SK-N-SH treated with all-trans-retinoic acid at 6 μM for 48 hours (cell line): ENCODE measurements at regions not wholly inside any gene's neighbourhood (a gene's known extent, or its start where the extent isn't known, plus 50 kb on each side); places are given as distances from the start of the nearest gene placed in this dataset.

ENCODE experiments used
- ATAC-seq: fragments of 200-7000 bp; cut with Tn5 transposase; 3 replicates; pipeline ENCODE4 v1.9.1; 2020; ENCODE audit warnings: mild to moderate bottlenecking, moderate library complexity
- ARNTL ChIP-seq: fragments of 450-650 bp; formaldehyde crosslinking; IDR thresholded peaks from 2 replicates; pipeline ENCODE4 v1.5.0; 2020; ENCODE audit warnings: low read depth, mild to moderate bottlenecking, moderate library complexity, borderline replicate concordance
- BACH2 ChIP-seq: fragments of 250-450 bp; sonication (Bioruptor Pico); IDR thresholded peaks from 2 replicates; pipeline ENCODE4 v1.9.0; 2021; ENCODE audit warnings: mild to moderate bottlenecking, borderline replicate concordance
- CREB5 ChIP-seq: fragments of 250-450 bp; sonication (Bioruptor Pico); IDR thresholded peaks from 2 replicates; pipeline ENCODE4 v1.5.1; 2020; ENCODE audit warnings: low read depth, mild to moderate bottlenecking, moderate library complexity
- CSDC2 ChIP-seq: fragments of 250-450 bp; sonication (Bioruptor Pico); IDR thresholded peaks from 2 replicates; pipeline ENCODE4 v1.5.0; 2020; ENCODE audit warnings: mild to moderate bottlenecking, moderate library complexity
- CSRNP3 ChIP-seq: fragments of 250-450 bp; sonication (Bioruptor Pico); IDR thresholded peaks from 2 replicates; pipeline ENCODE4 v1.5.1; 2021; ENCODE audit warnings: mild to moderate bottlenecking, moderate library complexity
- ESRRG ChIP-seq: fragments of 250-450 bp; sonication (Bioruptor Pico); IDR thresholded peaks from 2 replicates; pipeline ENCODE4 v1.6.1; 2021; ENCODE audit warnings: mild to moderate bottlenecking
- GLIS3 ChIP-seq: fragments of 250-450 bp; sonication (Bioruptor Pico); IDR thresholded peaks from 2 replicates; pipeline ENCODE4 v1.5.0; 2020; ENCODE audit warnings: mild to moderate bottlenecking, moderate library complexity
- ISL1 ChIP-seq: fragments of 250-450 bp; sonication (Bioruptor Pico); IDR thresholded peaks from 2 replicates; pipeline ENCODE4 v2.1.2; 2022; ENCODE audit warnings: mild to moderate bottlenecking, moderate library complexity
- OSR1 ChIP-seq: fragments of 250-450 bp; sonication (Bioruptor Pico); IDR thresholded peaks from 2 replicates; pipeline ENCODE4 v1.8.0; 2022; ENCODE audit warnings: moderate library complexity, mild to moderate bottlenecking, inconsistent platforms
- PATZ1 ChIP-seq: fragments of 250-450 bp; sonication (Bioruptor Pico); IDR thresholded peaks from 2 replicates; pipeline ENCODE4 v1.8.0; 2020; ENCODE audit warnings: mild to moderate bottlenecking, moderate library complexity, borderline replicate concordance
- POU6F1 ChIP-seq: fragments of 250-450 bp; sonication (Bioruptor Pico); IDR thresholded peaks from 2 replicates; pipeline ENCODE4 v1.8.0; 2021; ENCODE audit warnings: low read depth, mild to moderate bottlenecking, moderate library complexity, borderline replicate concordance
- PPARA ChIP-seq: fragments of 250-450 bp; sonication (Bioruptor Pico); IDR thresholded peaks from 2 replicates; pipeline ENCODE4 v1.5.0; 2020; ENCODE audit warnings: mild to moderate bottlenecking, borderline replicate concordance
- RARB ChIP-seq: fragments of 250-450 bp; sonication (Bioruptor Pico); IDR thresholded peaks from 2 replicates; pipeline ENCODE4 v1.8.0; 2021; ENCODE audit warnings: mild to moderate bottlenecking, moderate library complexity
- SNAI2 ChIP-seq: fragments of 250-450 bp; sonication (Bioruptor Pico); IDR thresholded peaks from 2 replicates; pipeline ENCODE4 v1.5.0; 2020; ENCODE audit warnings: mild to moderate bottlenecking, moderate library complexity
- TCF4 ChIP-seq: fragments of 250-450 bp; sonication (Bioruptor Pico); IDR thresholded peaks from 2 replicates; pipeline ENCODE4 v1.8.0; 2021; ENCODE audit warnings: mild to moderate bottlenecking, moderate library complexity, borderline replicate concordance
- TOX ChIP-seq: fragments of 250-450 bp; sonication (Bioruptor Pico); IDR thresholded peaks from 2 replicates; pipeline ENCODE4 v1.8.0; 2021; ENCODE audit warnings: mild to moderate bottlenecking, moderate library complexity, borderline replicate concordance
- TSHZ2 ChIP-seq: fragments of 250-450 bp; sonication (Bioruptor Pico); IDR thresholded peaks from 2 replicates; pipeline ENCODE4 v1.5.0; 2020; ENCODE audit warnings: mild to moderate bottlenecking, moderate library complexity
- ZC3H10 ChIP-seq: fragments of 250-450 bp; sonication (Bioruptor Pico); IDR thresholded peaks from 2 replicates; pipeline ENCODE4 v1.5.1; 2021; ENCODE audit warnings: mild to moderate bottlenecking, moderate library complexity
- ZFP3 ChIP-seq: fragments of 250-450 bp; sonication (Bioruptor Pico); IDR thresholded peaks from 2 replicates; pipeline ENCODE4 v1.5.0; 2020; ENCODE audit warnings: mild to moderate bottlenecking, moderate library complexity
- ZFP30 ChIP-seq: fragments of 450-650 bp; formaldehyde crosslinking; IDR thresholded peaks from 2 replicates; pipeline ENCODE4 v1.5.0; 2022; ENCODE audit warnings: mild to moderate bottlenecking, moderate library complexity
- ZNF565 ChIP-seq: fragments of 450-650 bp; formaldehyde crosslinking; conservative IDR thresholded peaks from 2 replicates; pipeline ENCODE4 v1.5.0; 2020; ENCODE audit warnings: low read depth, mild to moderate bottlenecking, moderate library complexity
- ZNF8 ChIP-seq: fragments of 450-650 bp; formaldehyde crosslinking; IDR thresholded peaks from 2 replicates; pipeline ENCODE4 v1.5.0; 2020; ENCODE audit warnings: mild to moderate bottlenecking, moderate library complexity

- no peak for TF ChIP-seq ZFP3 (CRISPR knock-in tag)
- TF ChIP-seq ISL1 (CRISPR knock-in tag): no peak
- TF ChIP-seq, all 23 proteins: peak for 0
Measured at GRCh38 chr14:101404426-101405170, 156.7 kb upstream of the DIO3 start (continued).

GRCh38 chr14:101405171-101405883, 156.0 kb upstream of the DIO3 start:
- TF ChIP-seq ZFP3 (CRISPR knock-in tag) (no peak), ARNTL (no peak), TSHZ2 (peak; percentile 90), TCF4 (CRISPR knock-in tag) (peak; percentile 97), CREB5 (CRISPR knock-in tag) (peak; percentile 51; the same call in 1 of the 2 replicates), TOX (CRISPR knock-in tag) (no peak), RARB (no peak), CSRNP3 (CRISPR knock-in tag) (no peak), ISL1 (CRISPR knock-in tag) (peak; percentile 30; the same call in 1 of the 2 replicates), GLIS3 (CRISPR knock-in tag) (no peak), ZNF565 (CRISPR knock-in tag) (no peak), BACH2 (CRISPR knock-in tag) (no peak), CSDC2 (CRISPR knock-in tag) (no peak), ZFP30 (CRISPR knock-in tag) (no peak)
- ATAC-seq: no peak

GRCh38 chr14:101406921-101407320, 154.4 kb upstream of the DIO3 start:
- no peak for ATAC-seq
- no peak for TF ChIP-seq ZFP30 (CRISPR knock-in tag)
- no peak for TF ChIP-seq CSRNP3 (CRISPR knock-in tag)
- TF ChIP-seq POU6F1 (CRISPR knock-in tag): no peak
- TF ChIP-seq TSHZ2: no peak
- no peak for TF ChIP-seq PATZ1
- no peak for TF ChIP-seq PPARA (CRISPR knock-in tag)
- TF ChIP-seq GLIS3 (CRISPR knock-in tag): no peak
- TF ChIP-seq SNAI2: no peak
- TF ChIP-seq TCF4 (CRISPR knock-in tag): no peak
- no peak for TF ChIP-seq ISL1 (CRISPR knock-in tag)
- no peak for TF ChIP-seq ARNTL
- no peak for TF ChIP-seq ZNF565 (CRISPR knock-in tag)
- no peak for TF ChIP-seq ZC3H10 (CRISPR knock-in tag)
- TF ChIP-seq ESRRG (CRISPR knock-in tag): no peak
- no peak for TF ChIP-seq ZNF8 (CRISPR knock-in tag)
- no peak for TF ChIP-seq OSR1
- no peak for TF ChIP-seq RARB
